Stimulated activated CD8-positive, alpha-beta memory T cell treated with anti-CD3 and anti-CD28 coated beads, Interleukin-4, amount 100 ng/mL, for 4 hours (primary cell): ENCODE measurements at regions not wholly inside any gene's neighbourhood (a gene's known extent, or its start where the extent isn't known, plus 50 kb on each side); places are given as distances from the start of the nearest gene placed in this dataset.

Experiments
- DNase-seq, 2 donors: peaks; one replicate each; pipeline ENCODE4 v3.0.0-alpha.2; 2020; ENCODE audit warnings: low read depth in 2 of 2, low spot score in 1 of 2

- DNase-seq: no peak
Observed at GRCh38 chr3:170784406-170784805, 85.6 kb downstream of the RPL22L1 start.

GRCh38 chr3:170780955-170781354, 89.0 kb downstream of the RPL22L1 start:
- no peak for DNase-seq

- DNase-seq: no peak
Observed at GRCh38 chr3:170780471-170780870, 89.5 kb downstream of the RPL22L1 start.

- DNase-seq: no peak
Observed at GRCh38 chr3:170778240-170779217, 91.5 kb downstream of the RPL22L1 start.

GRCh38 chr3:170777564-170777926, 92.5 kb downstream of the RPL22L1 start:
- no peak for DNase-seq

GRCh38 chr3:170776887-170777563, 93.0 kb downstream of the RPL22L1 start:
- DNase-seq: no peak

GRCh38 chr3:170773682-170774425, 96.1 kb downstream of the RPL22L1 start:
- DNase-seq: no peak

- DNase-seq: no peak
Observed at GRCh38 chr3:170772175-170772574, 97.8 kb downstream of the RPL22L1 start.

- no peak for DNase-seq
Observed at GRCh38 chr3:170768334-170768801, 101.6 kb downstream of the RPL22L1 start.

- no peak for DNase-seq
Observed at GRCh38 chr3:170767576-170767941, 102.4 kb downstream of the RPL22L1 start.

GRCh38 chr3:170766823-170767575, 103.0 kb downstream of the RPL22L1 start:
- no peak for DNase-seq

GRCh38 chr3:170766253-170766652, 103.7 kb downstream of the RPL22L1 start:
- no peak for DNase-seq

- no peak for DNase-seq
Observed at GRCh38 chr3:170765419-170766078, 104.4 kb downstream of the RPL22L1 start.

- DNase-seq: no peak
Observed at GRCh38 chr3:170764017-170764416, 106.0 kb downstream of the RPL22L1 start.

- DNase-seq: no peak
Observed at GRCh38 chr3:170762064-170762463, 107.9 kb downstream of the RPL22L1 start.

- no peak for DNase-seq
Observed at GRCh38 chr3:170761103-170761502, 108.9 kb downstream of the RPL22L1 start.

GRCh38 chr3:170760174-170760526, 109.8 kb downstream of the RPL22L1 start:
- DNase-seq: no peak

GRCh38 chr3:170759511-170760173, 110.4 kb downstream of the RPL22L1 start:
- DNase-seq: no peak

GRCh38 chr3:170757038-170757437, 113.0 kb downstream of the RPL22L1 start:
- no peak for DNase-seq

- DNase-seq: no peak
Observed at GRCh38 chr3:170754311-170754693, 115.7 kb downstream of the RPL22L1 start.
